SK-N-MC (cell line): ENCODE measurements at regions not wholly inside any gene's neighbourhood (a gene's known extent, or its start where the extent isn't known, plus 50 kb on each side); places are given as distances from the start of the nearest gene placed in this dataset.

Source experiments
- EZH2 ChIP-seq: fragments of 200-600 bp; sonication (generic); IDR thresholded peaks from one replicate; pipeline ENCODE4 v1.6.1; 2017; ENCODE audit warnings: antibody characterized with exemption
- FOXP2 ChIP-seq: optimal IDR thresholded peaks from 2 replicates; pipeline ENCODE3; 2011; ENCODE audit warnings: mild to moderate bottlenecking, moderate library complexity; ENCODE audit not compliant: insufficient read depth; ENCODE audit errors: extremely low read length, control extremely low read depth
- POLR2AphosphoS5 ChIP-seq: IDR thresholded peaks from 2 replicates; pipeline ENCODE4 v1.6.1; 2012; ENCODE audit warnings: mild to moderate bottlenecking, low read depth, low read length, borderline replicate concordance

DNA sequence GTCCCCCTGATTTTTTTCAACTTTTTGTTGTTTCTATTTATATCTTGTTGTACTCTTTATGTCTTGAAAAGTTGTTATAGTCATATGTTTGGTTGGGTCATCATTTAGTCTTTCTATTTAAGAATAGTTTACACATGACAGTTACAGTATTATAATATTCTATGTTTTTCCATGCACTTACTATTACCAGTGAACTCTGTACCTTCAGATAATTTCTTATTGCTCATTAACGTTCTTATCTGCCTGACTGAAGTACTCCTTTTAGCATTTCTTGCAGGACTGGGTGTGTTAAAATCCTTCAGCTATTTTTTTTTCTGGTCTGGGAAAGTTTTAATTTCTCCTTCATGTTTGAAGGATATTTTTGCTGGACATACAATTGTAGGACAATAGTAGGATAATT is 157.7 kb upstream of the DIPK2B start:
- TF ChIP-seq POLR2AphosphoS5 (no peak), EZH2 (no peak), FOXP2 (no peak)
